GM21619 (cell line): ENCODE measurements at regions not wholly inside any gene's neighbourhood (a gene's known extent, or its start where the extent isn't known, plus 50 kb on each side); places are given as distances from the start of the nearest gene placed in this dataset.
"Not testable (repeated sequence)": the region's sequence is repeated elsewhere in the genome, so short reads cannot be mapped to it uniquely, and the experiment has no call there.

Experiments used
- ATAC-seq: cut with Tn5 transposase; IDR thresholded peaks from one replicate; pipeline ENCODE4 v1.9.1; 2021; ENCODE audit not compliant: unreplicated experiment

- not testable (repeated sequence) for ATAC-seq
Measured at GRCh38 chr6:28621268-28621667, 95.6 kb downstream of the GPX5 start.

DNA sequence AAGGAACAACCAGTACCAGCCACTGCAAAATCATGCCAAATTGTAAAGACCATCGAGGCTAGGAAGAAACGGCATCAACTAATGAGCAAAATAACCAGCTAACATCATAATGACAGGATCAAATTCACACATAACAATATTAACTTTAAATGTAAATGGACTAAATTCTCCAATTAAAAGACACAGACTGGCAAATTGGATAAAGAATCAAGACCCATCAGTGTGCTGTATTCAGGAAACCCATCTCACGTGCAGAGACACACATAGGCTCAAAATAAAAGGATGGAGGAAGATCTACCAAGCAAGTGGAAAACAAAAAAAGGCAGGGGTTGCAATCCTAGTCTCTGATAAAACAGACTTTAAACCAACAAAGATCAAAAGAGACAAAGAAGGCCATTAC is 97.6 kb downstream of the GPX5 start:
- ATAC-seq, result not testable (repeated sequence)

GRCh38 chr6:28626386-28626785 is 100.7 kb downstream of the GPX5 start:
- ATAC-seq, result not testable (repeated sequence)

DNA sequence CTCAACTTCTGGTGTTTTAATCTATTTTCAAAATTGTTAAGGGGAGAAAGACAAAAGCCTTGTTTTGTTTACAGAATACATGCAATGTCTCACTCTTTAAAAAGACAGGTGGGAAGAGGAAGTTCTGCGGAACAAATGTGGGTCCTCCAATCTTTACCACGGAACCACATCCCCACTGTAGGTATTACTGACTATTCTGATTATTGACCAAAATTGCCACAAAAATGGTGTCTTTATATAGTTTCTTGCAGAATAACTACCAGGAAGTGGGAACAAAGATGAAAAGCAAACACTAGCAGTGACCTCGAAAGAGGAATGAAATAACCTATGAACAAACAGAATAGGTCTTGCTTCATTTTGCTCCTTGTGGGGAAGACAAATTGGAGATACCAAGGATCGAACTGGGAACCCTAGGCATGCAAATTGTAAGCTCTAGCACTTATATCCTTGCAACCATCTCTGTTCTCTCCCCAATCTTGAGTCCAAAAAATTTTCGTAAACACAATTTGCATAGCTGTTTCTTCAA is 106.7 kb downstream of the GPX5 start:
- no peak for ATAC-seq

GRCh38 chr6:28633445-28634215 is 107.9 kb downstream of the GPX5 start:
- no peak for ATAC-seq

GRCh38 chr6:28634411-28634760 is 108.7 kb downstream of the GPX5 start:
- ATAC-seq, result no peak

- ATAC-seq, result no peak
Measured at GRCh38 chr6:28634761-28635546, 109.3 kb downstream of the GPX5 start.

DNA sequence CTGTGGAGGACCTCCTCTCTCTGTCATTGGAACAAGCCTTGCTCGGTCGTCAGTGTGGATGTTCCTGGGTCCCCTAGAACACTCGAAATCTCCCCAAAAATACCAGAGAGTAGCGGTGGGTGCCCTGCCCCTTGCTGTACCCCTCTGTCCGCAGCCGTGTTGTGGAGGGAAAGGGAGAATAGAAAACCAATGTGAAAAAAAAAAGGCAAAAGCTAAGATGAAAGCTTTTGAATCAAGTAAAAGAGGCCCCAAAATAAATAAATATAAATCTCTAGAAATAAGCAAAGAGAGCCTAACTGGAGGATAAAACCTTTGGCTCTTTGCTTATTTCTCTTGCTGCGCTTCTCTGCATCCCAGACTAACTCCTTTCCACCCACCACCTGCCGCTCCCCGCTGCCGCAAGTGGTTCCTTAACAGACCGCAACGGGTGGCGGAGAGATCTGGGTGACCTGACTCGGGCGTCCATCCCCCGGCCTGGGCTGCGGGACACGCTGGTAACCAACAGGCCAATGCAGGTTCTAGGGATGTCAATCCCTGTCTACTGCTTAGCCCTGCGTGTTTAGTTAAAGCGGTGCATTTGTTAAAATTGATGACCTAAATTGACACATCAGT is 110.0 kb downstream of the GPX5 start:
- ATAC-seq, result no peak

GRCh38 chr6:28638787-28639430 is 113.2 kb downstream of the GPX5 start:
- no peak for ATAC-seq

DNA sequence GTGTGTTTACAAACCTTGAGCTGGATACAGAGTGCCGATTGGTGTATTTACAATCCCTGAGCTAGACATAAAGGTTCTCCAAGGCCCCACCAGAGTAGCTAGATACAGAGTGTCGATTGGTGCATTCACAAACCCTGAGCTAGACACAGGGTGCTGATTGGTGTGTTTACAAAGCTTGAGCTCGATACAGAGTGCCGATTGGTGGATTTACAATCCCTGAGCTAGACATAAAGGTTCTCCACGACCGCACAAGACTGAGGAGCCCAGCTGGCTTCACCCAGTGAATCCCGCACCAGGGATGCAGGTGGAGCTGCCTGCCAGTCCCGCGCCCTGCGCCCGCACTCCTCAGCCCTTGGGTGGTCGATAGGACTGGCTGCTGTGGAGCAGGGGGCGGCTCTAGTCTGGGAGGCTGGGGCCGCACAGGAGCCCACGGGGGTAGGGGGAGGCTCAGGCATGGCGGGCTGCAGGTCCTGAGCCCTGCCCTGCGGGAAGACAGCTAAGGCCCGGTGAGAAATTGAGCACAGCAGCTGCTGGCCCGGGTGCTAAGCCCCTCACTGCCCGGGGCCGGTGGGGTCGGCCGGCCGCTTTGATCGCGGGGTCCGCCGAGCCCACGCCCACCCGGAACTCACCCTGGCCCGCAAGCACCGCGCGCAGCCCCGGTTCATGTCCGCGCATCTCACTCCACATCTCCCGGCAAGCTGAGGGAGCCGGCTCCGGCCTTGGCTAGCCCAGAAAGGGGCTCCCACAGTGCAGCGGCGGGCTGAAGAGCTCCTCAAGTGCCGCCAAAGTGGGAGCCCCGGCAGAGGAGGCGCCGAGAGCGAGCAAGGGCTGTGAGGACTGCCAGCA is 114.0 kb downstream of the GPX5 start:
- ATAC-seq, result not testable (repeated sequence)

- ATAC-seq, result no peak
Measured at GRCh38 chr6:28643017-28643740, 117.5 kb downstream of the GPX5 start.

- no peak for ATAC-seq
Measured at GRCh38 chr6:28646650-28647049, 121.0 kb downstream of the GPX5 start.

- ATAC-seq, result no peak
Measured at GRCh38 chr6:28648035-28648877, 122.6 kb downstream of the GPX5 start.

DNA sequence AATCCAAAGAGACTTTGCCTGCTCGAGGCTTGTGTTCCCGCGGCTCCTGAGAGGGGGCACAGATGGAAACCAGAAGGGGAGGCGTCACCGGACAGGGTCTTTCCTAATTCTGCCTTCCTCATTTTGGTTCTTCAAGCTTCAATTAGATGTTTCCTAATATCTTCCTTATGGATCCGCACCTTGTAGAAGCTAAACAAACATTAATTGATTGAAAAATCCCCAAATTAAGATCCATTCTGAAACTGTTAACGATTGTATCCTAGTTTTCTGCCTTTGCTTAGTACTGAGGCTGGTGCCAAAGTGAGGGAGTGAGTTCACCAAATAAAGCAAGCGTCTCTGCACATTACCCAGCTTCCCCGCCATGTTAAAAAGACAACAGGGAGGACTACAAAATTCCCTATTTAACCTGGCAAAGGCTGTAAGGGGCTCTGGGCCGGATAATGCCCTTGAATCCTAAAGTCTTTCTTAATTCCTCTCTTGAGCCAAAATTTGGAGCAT is 123.2 kb downstream of the GPX5 start:
- ATAC-seq, result no peak

- ATAC-seq, result no peak
Measured at GRCh38 chr6:28651161-28651560, 125.5 kb downstream of the GPX5 start.

GRCh38 chr6:28653876-28654275 is 128.2 kb downstream of the GPX5 start:
- no peak for ATAC-seq

GRCh38 chr6:28655164-28655563 is 129.5 kb downstream of the GPX5 start:
- no peak for ATAC-seq

GRCh38 chr6:28656715-28657114 is 131.0 kb downstream of the GPX5 start:
- no peak for ATAC-seq

DNA sequence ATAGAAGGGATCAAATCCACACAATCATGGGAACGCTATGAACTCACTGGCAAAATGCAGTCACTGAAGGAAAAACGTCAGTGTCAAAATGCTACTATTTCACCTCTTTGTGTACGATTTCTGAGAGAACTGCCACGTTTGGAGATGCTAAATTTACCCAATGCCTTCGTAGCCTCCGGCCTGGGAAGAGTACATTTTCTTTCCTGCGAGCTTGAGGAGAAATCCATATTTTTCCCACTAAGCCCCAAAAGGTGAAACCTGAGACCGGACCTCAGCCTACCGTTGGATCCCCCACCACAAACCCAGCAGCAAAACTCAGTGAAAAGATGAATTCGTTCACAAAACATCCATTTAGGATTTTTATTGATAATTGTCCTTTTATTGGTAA is 131.7 kb downstream of the GPX5 start:
- no peak for ATAC-seq
